C4-2B (cell line): ENCODE measurements at regions not wholly inside any gene's neighbourhood (a gene's known extent, or its start where the extent isn't known, plus 50 kb on each side); places are given as distances from the start of the nearest gene placed in this dataset.
A peak's percentile ranks its signal among the peaks of the same experiment; 100 is the strongest.

ENCODE experiments used
- H3K27ac ChIP-seq: fragments of 450-650 bp; 2 replicates; pipeline ENCODE4 v1.5.1; 2017
- ZFX ChIP-seq: fragments of 450-650 bp; IDR thresholded peaks from 2 replicates; pipeline ENCODE4 v1.6.1; 2017
- TF ChIP-seq, protein P1 (sequence below): fragments of 450-650 bp; conservative IDR thresholded peaks from 2 replicates; pipeline ENCODE4 v1.5.1; 2017; ENCODE audit warnings: mild to moderate bottlenecking

DNA sequence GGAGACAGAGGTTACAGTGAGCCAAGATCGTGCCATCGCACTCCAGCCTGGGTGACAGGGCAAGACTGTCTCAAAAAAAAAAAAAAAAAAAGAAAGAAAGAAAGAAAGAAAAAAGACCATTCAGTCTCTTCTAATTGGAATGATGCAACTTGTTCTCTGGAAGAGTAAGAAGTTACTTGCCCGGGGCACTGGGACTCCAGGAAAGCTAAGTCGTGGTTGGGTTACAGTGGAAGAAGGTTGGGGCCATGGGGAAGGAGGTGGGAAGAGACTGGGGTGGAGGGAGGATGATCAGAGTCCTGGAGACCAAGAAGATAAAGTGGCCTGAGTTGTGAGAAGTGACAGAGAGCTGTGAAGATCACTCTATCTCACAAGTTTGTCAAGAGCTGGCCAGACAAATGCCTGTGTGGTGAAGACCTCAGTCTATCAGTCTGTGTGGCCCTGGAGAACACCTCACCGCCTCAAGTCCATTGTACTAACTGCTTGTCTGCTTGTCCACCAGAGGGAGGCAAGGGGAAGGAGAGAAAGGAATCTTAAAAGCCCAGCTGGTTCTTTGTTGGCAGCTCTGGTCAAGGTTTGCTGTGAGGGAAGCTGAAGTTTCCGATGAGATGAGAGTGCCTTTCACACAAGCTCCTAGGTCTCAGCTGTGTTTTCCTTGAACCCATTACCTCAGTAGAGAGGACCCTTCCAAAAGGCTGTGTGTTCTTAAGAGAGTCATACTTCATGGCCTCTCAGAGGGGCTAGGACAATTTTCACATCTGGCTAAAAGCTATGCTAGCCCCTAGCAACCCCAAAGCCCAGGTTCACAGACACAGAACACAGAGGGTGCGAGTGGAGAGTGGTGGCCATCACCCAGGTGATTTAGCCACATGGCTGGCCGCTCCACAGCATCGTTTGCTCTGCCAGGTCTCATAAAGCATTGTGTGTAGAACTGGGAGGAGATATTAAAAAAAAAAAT lies 72.0 kb upstream of the TMEM178A start:
- TF ChIP-seq, protein P1, sequence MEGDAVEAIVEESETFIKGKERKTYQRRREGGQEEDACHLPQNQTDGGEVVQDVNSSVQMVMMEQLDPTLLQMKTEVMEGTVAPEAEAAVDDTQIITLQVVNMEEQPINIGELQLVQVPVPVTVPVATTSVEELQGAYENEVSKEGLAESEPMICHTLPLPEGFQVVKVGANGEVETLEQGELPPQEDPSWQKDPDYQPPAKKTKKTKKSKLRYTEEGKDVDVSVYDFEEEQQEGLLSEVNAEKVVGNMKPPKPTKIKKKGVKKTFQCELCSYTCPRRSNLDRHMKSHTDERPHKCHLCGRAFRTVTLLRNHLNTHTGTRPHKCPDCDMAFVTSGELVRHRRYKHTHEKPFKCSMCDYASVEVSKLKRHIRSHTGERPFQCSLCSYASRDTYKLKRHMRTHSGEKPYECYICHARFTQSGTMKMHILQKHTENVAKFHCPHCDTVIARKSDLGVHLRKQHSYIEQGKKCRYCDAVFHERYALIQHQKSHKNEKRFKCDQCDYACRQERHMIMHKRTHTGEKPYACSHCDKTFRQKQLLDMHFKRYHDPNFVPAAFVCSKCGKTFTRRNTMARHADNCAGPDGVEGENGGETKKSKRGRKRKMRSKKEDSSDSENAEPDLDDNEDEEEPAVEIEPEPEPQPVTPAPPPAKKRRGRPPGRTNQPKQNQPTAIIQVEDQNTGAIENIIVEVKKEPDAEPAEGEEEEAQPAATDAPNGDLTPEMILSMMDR: peak; percentile 39
- TF ChIP-seq ZFX: no peak
- no peak overlapping the region for H3K27ac ChIP-seq

DNA sequence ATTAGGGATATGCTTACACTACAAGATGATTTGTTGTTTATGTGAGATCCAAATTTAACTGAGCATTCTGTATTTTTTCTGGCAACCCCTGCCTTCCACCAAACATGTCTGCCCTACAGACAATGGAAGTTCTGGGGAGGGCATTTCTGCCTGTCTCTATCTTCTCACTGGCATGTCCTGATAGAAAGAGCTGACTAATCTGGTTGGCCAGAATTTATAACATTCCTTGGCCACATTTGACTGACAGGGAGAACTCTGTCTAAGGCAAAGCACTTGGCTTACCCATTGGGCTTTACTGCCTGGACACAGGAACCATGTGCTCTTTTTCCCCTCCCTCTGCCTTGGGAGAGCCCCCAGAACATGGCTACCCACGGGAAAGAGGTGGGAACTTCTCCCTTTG lies 70.6 kb upstream of the TMEM178A start:
- TF ChIP-seq, protein P1: no peak
- no peak for TF ChIP-seq ZFX
- H3K27ac ChIP-seq: no peak overlapping the region

DNA sequence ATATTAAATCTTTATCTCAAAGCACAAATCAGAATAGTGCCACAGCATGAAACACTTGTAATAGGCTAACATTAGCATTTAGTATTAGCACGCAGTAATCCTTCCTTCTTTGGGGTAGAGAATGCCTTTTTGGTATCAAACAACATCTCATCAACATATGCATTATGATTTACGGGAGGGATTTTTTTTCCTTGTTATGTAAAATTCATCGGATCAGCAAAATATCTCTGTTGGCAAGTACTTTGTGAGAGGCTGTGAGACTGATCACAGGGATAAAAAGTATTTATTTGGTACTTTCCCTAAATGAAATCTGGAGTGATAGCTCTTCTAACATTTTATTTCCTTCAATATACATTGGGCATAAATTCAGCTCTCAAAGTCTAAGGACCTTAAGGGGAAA lies 68.4 kb upstream of the TMEM178A start:
- H3K27ac ChIP-seq: no peak overlapping the region
- TF ChIP-seq ZFX: no peak
- TF ChIP-seq, protein P1: no peak

DNA sequence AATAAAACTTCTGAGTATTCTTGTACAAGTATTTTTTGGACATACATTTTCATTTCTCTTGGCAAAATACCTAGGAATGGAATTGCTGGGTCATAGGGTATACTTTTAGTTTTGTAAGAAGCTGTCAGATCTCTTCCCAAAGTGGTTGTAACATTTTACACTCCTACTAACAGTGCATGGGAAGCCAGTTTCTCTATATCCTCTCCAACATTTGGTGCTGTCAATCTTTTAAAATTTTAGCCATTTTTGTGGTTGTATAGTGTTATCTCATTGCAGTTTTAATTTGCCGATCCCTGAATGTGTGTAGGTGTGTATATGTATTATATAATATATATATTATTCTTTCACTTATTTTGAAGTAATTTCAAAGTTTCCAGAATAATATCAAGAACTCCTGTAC lies 63.1 kb upstream of the TMEM178A start:
- H3K27ac ChIP-seq: no peak overlapping the region
- TF ChIP-seq, protein P1: no peak
- TF ChIP-seq ZFX: no peak

DNA sequence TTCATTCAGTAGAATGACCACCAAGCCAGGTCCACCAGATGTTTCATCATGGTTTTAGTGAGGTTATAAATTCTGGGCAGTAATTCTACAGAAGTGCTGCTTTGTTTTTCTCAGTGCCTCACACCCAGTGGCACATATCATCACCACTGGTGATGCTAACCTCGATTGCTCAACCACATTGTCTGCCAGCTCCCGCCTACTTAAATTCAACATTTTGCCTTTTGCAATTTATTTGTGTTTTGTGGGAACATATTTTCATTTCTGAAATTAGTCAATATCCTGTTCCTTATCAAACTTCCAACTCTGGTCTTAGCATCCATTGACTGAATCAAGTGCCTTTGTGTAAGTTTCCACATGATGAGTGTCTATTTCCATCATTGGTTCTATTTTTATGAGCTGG lies 62.3 kb upstream of the TMEM178A start:
- TF ChIP-seq ZFX: no peak
- TF ChIP-seq, protein P1: no peak
- H3K27ac ChIP-seq: no peak overlapping the region

DNA sequence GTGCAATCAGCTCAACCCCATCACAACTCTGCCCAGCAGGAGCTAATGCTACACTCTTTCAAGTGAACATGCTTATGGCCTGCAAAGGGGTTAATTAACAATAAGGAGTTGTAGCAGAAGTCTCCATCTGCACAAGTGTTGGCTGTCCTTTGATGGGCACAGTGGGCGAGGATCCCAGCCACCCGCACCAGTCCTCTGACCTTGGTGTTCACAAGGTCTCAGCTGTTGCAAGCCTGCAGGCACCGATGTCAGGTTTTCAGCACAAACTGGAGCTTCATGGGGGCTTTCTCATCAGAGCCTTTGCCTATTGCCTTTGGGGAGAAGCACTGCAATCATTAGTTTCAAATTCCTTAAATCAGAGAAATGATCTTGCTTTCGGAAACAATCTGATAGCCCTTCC lies 60.9 kb upstream of the TMEM178A start:
- H3K27ac ChIP-seq: no peak overlapping the region
- TF ChIP-seq ZFX: no peak
- TF ChIP-seq, protein P1: no peak

DNA sequence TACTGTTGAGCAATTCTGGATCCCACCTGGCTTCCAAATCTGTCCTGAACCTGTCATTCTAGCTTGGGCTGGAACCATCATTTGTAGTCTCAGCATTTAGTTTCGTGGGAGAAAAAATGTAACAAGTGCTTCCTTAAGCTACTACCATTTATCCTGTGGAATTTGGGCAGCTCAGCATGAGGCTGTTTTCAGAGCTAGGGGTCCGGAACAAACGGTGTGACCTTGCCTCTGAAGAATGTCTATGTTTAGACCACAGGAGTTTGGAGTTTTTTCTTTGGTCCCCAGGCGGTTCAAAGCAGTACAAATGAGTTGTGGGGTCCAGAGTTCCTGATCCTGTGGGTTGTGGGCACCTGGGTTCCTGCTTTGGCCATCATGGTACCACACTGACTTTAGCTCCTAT lies 59.1 kb upstream of the TMEM178A start:
- TF ChIP-seq, protein P1: no peak
- TF ChIP-seq ZFX: no peak

More for the DNA sequence above, 59.1 kb upstream of the TMEM178A start:
- H3K27ac ChIP-seq: no peak overlapping the region
